Cardiac muscle cell (in vitro differentiated cells and primary cell): ENCODE measurements at regions not wholly inside any gene's neighbourhood (a gene's known extent, or its start where the extent isn't known, plus 50 kb on each side); places are given as distances from the start of the nearest gene placed in this dataset.

Experiments used
- DNase-seq, 2 donors: peaks; one replicate each; pipeline versions ENCODE4 v3.0.0 to v3.0.0-alpha.2; 2010 to 2017; ENCODE audit warnings: low read depth in 1 of 2, low spot score in 1 of 2
- H3K27ac ChIP-seq: fragments of 200-600 bp; sonication (generic); 2 replicates; pipeline ENCODE4 v1.5.1; 2016
- H3K27me3 ChIP-seq: fragments of 200-600 bp; sonication (generic); 2 replicates; pipeline ENCODE4 v1.6.0; 2016; ENCODE audit warnings: control low read depth
- H3K36me3 ChIP-seq: fragments of 200-600 bp; sonication (generic); 2 replicates; pipeline ENCODE4 v1.5.1; 2016; ENCODE audit warnings: control low read depth
- H3K4me1 ChIP-seq: fragments of 200-600 bp; sonication (generic); 2 replicates; pipeline ENCODE4 v1.8.1; 2017; ENCODE audit warnings: low read depth, mild to moderate bottlenecking, mixed run types
- H3K4me3 ChIP-seq: fragments of 200-600 bp; sonication (generic); 2 replicates; pipeline ENCODE4 v1.5.1; 2016; ENCODE audit warnings: mild to moderate bottlenecking
- H3K9me3 ChIP-seq: fragments of 200-600 bp; sonication (generic); 2 replicates; pipeline ENCODE4 v1.5.1; 2017; ENCODE audit warnings: low read depth, mild to moderate bottlenecking, control low read depth
- TF ChIP-seq, protein P1 (sequence below): IDR thresholded peaks from 2 replicates; pipeline ENCODE4 v1.5.1; 2012; ENCODE audit warnings: low read depth, mild to moderate bottlenecking, low read length

- no peaks in the 10 kb centered on the region for H3K4me1 ChIP-seq
- TF ChIP-seq, protein P1, sequence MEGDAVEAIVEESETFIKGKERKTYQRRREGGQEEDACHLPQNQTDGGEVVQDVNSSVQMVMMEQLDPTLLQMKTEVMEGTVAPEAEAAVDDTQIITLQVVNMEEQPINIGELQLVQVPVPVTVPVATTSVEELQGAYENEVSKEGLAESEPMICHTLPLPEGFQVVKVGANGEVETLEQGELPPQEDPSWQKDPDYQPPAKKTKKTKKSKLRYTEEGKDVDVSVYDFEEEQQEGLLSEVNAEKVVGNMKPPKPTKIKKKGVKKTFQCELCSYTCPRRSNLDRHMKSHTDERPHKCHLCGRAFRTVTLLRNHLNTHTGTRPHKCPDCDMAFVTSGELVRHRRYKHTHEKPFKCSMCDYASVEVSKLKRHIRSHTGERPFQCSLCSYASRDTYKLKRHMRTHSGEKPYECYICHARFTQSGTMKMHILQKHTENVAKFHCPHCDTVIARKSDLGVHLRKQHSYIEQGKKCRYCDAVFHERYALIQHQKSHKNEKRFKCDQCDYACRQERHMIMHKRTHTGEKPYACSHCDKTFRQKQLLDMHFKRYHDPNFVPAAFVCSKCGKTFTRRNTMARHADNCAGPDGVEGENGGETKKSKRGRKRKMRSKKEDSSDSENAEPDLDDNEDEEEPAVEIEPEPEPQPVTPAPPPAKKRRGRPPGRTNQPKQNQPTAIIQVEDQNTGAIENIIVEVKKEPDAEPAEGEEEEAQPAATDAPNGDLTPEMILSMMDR: no peak
- H3K36me3 ChIP-seq: no peaks in the 10 kb centered on the region
- no peaks in the 10 kb centered on the region for H3K9me3 ChIP-seq
- H3K27me3 ChIP-seq: no peaks in the 10 kb centered on the region
- no peak for DNase-seq
- no peak overlapping the region for H3K4me3 ChIP-seq
- no peak overlapping the region for H3K27ac ChIP-seq
Observed at GRCh38 chr10:128560406-128560805, 434.2 kb upstream of the MKI67 start.

DNA sequence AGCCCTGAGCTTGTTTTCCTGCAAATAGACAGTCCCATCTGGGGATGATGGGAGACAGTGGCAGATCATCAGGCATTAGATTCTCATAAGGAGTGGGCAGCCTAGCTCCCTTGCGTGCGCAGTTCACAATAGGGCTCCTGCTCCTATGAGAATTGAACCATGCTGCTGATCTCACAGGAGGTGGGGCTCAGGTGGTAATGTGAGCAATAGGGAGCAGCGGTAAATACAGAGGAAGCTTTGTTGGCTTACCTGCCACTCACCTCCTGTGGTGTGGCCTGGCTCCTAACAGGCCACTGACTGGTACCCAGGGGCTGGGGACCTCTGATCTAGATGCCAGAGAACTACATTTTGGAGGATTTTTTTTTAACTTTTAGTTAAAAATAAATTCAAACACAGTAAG lies 434.8 kb upstream of the MKI67 start:
- no peaks in the 10 kb centered on the region for H3K27me3 ChIP-seq
- no peaks in the 10 kb centered on the region for H3K4me1 ChIP-seq
- H3K27ac ChIP-seq: no peak overlapping the region
- no peaks in the 10 kb centered on the region for H3K9me3 ChIP-seq
- TF ChIP-seq, protein P1: no peak
- H3K4me3 ChIP-seq: no peak overlapping the region
- no peaks in the 10 kb centered on the region for H3K36me3 ChIP-seq
- DNase-seq: no peak

GRCh38 chr10:128563387-128563786 lies 437.2 kb upstream of the MKI67 start:
- Histone ChIP-seq H3K4me1 (no peaks in the 10 kb centered on the region), H3K4me3 (no peak overlapping the region), H3K27ac (no peak overlapping the region), H3K36me3 (no peaks in the 10 kb centered on the region), H3K27me3 (no peaks in the 10 kb centered on the region), H3K9me3 (no peaks in the 10 kb centered on the region)
- DNase-seq: no peak
- TF ChIP-seq, protein P1: no peak

DNA sequence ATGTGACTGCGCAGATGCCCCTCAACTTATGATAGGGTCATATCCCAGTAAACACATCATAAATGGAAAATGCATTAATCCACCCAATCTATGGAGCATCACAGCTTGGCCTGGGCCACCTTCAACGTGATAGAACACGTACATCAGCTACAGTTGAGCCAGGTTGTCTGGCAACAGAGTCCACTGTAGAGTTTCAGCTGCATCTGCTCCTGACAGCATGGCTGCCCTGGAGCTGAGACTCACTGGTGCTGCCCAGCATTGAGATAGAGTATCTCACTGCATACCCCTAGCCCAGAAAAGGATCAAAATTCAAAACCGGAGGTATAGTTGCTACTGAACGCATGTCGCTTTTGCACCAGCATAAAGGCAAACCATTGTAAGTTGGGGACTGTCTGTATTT lies 437.7 kb upstream of the MKI67 start:
- no peak overlapping the region for H3K27ac ChIP-seq
- TF ChIP-seq, protein P1: no peak
- no peaks in the 10 kb centered on the region for H3K27me3 ChIP-seq
- H3K4me1 ChIP-seq: no peaks in the 10 kb centered on the region
- no peaks in the 10 kb centered on the region for H3K9me3 ChIP-seq
- H3K36me3 ChIP-seq: no peaks in the 10 kb centered on the region
- DNase-seq: no peak
- H3K4me3 ChIP-seq: no peak overlapping the region

- Histone ChIP-seq H3K36me3 (no peaks in the 10 kb centered on the region), H3K27me3 (no peaks in the 10 kb centered on the region), H3K27ac (no peak overlapping the region), H3K4me1 (no peaks in the 10 kb centered on the region), H3K4me3 (no peak overlapping the region), H3K9me3 (no peaks in the 10 kb centered on the region)
- DNase-seq: no peak
- TF ChIP-seq, protein P1: no peak
Observed at GRCh38 chr10:128566361-128566968, 440.2 kb upstream of the MKI67 start.
